Heart right ventricle (tissue), 16 donors: ENCODE measurements at regions not wholly inside any gene's neighbourhood (a gene's known extent, or its start where the extent isn't known, plus 50 kb on each side); places are given as distances from the start of the nearest gene placed in this dataset.
A peak's percentile ranks its signal among the peaks of the same experiment; 100 is the strongest.

Experiments
- ATAC-seq, 8 donors: fragments of 200-7000 bp; cut with Tn5 transposase; one replicate each; pipeline ENCODE4 v1.9.1; 2020; ENCODE audit warnings: mild to moderate bottlenecking in 8 of 8, moderate library complexity in 8 of 8, moderate number of reproducible peaks in 1 of 8
- DNase-seq, 2 donors: peaks; one replicate each; pipeline ENCODE4 v3.0.0-alpha.2; 2020
- H3K27ac ChIP-seq, 10 donors: fragments of 200-600 bp; sonication (generic) in 2 of 10; one replicate each; pipeline versions ENCODE4 v1.5.0 to v1.8.0; 2020 to 2022; ENCODE audit warnings: mild to moderate bottlenecking in 3 of 10
- H3K27me3 ChIP-seq, 7 donors: fragments of 200-600 bp; one replicate each; pipeline ENCODE4 v1.8.0; 2021 to 2022; ENCODE audit warnings: mild to moderate bottlenecking in 2 of 7
- H3K36me3 ChIP-seq, 9 donors: fragments of 200-600 bp; sonication (generic) in 1 of 9; one replicate each; pipeline versions ENCODE4 v1.5.0 to v1.8.0; 2020 to 2022; ENCODE audit warnings: mild to moderate bottlenecking in 2 of 9
- H3K4me1 ChIP-seq, 9 donors: fragments of 200-600 bp; sonication (generic) in 1 of 9; one replicate each; pipeline versions ENCODE4 v1.5.0 to v1.8.0; 2020 to 2022; ENCODE audit warnings: mild to moderate bottlenecking in 4 of 9
- H3K4me3 ChIP-seq, 10 donors: fragments of 200-600 bp; sonication (generic) in 2 of 10; one replicate each; pipeline versions ENCODE4 v1.5.0 to v1.8.0; 2020 to 2022; ENCODE audit warnings: mild to moderate bottlenecking in 7 of 10, moderate library complexity in 2 of 10
- H3K9me3 ChIP-seq, 11 donors: fragments of 200-600 bp in 10 of 11; sonication (generic) in 2 of 11; one replicate each; pipeline versions ENCODE4 v1.5.0 to v1.8.0; 2013 to 2022; ENCODE audit warnings: mild to moderate bottlenecking in 2 of 11, control low read depth in 1 of 11, moderate library complexity in 1 of 11
- WGBS, 2 donors: extraction: QIAGEN DNeasy Blood & Tissue Kit; methylation state at CpG; one replicate each; pipeline ENCODE4 v1.1.7; 2013; ENCODE audit warnings: inconsistent platforms in 1 of 2; 5-methylcytosine and 5-hydroxymethylcytosine counted together
- intact Hi-C, 10 donors: fragments of 100-400 bp; cut with DNase I; formaldehyde crosslinking; loops; one replicate each; pipeline versions ENCODE4 v1.11.1 to v1.14.2; 2022
- TF ChIP-seq, protein P1 (sequence below), 9 donors: fragments of 200-600 bp; sonication (generic) in 2 of 9; IDR thresholded peaks; one replicate each; pipeline versions ENCODE4 v1.5.0 to v1.8.0; 2021 to 2022; ENCODE audit warnings: antibody characterized with exemption in 9 of 9, mild to moderate bottlenecking in 5 of 9, moderate library complexity in 1 of 9
- donor health status: Arrhythmogenic right ventricular cardiomyopathy.
- donor health status: ischemic (EF 13 %, LVEDD 7.1; RV severe dilation, severe dysfunction).
- donor health status: healthy with polysubstance abuse.
- donor health status: DM: no; HTN: yes; CAD: no.
- donor health status: DM: no; HTN: no; CAD: no.
- donor health status: ischemic (EF 25% LVEDD 6.9; RV normal size, moderate dysfunction).
- donor health status: ischemic (EF 25% LVEDD 5.7; RV mildly dilated, moderate dysfunction).
- donor health status: healthy.
- donor health status: DM: yes; HTN: yes; CAD: no.
- donor health status: Ischemic cardiomyopathy.
- donor health status: ischemic (EF 35%, LVEDD 5.7; RV mildly dilated, moderate dysfunction).
- donor health status: nonischemic (EF 11% LVEDD 7.7; RV severe dilation, severe dysfunction).
- donor health status: DM: yes; HTN: yes; CAD: no.
- donor health status: PGD.
- donor health status: ischemic (EF 29% LVEDD 5.4; RV normal size, mild dysfunction).
- donor health status: nonischemic (EF 23%, LVEDD 6.1; RV moderate dilation, normal function).

DNA sequence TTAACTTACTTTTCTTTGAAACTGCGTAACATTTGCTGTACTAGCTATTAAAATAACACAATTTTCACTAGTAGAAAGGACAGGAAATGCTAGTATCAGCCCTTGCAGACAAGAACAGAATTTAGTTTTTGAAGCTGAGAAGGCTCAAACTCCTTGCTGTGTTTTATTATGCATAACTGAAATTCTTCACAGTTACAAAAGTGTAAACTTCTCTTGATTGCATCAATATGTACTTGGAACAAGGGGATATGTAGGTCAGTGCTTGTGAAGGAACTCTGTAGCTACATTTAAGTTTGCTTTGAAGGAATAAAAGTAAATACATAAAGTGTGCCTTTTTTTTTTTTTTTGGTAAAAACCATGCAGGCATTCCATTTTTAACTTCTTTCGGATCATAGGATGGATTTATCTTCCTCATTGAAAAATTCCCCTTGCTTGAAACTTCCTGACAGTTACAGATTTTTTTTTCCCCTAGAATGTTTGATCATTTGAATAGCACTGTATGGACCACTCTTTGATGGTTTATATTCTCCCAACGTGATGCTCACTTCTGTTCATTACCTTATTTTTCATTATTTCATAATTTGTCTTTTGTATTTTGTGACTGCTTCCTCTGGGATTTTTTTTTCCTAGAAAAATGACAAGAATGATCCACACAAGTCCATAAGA lies 94.9 kb upstream of the DAB2 start:
- peak overlapping the region in 8 of 10 donors; percentile 71 to 89 (median 78) for H3K27ac ChIP-seq
- no peaks in the 10 kb centered on the region for H3K36me3 ChIP-seq
- intact Hi-C loops: loop anchor here in 2 of 10 donors (5.0 kb wide), 1 partner anchor 97 kb away; the partner anchor contains the start of gene DAB2 (in 2 of the 2)
- TF ChIP-seq, protein P1, sequence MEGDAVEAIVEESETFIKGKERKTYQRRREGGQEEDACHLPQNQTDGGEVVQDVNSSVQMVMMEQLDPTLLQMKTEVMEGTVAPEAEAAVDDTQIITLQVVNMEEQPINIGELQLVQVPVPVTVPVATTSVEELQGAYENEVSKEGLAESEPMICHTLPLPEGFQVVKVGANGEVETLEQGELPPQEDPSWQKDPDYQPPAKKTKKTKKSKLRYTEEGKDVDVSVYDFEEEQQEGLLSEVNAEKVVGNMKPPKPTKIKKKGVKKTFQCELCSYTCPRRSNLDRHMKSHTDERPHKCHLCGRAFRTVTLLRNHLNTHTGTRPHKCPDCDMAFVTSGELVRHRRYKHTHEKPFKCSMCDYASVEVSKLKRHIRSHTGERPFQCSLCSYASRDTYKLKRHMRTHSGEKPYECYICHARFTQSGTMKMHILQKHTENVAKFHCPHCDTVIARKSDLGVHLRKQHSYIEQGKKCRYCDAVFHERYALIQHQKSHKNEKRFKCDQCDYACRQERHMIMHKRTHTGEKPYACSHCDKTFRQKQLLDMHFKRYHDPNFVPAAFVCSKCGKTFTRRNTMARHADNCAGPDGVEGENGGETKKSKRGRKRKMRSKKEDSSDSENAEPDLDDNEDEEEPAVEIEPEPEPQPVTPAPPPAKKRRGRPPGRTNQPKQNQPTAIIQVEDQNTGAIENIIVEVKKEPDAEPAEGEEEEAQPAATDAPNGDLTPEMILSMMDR (IDR thresholded peaks at IDR 0.05): no peak
- H3K27me3 ChIP-seq: no peaks in the 10 kb centered on the region
- peak in 7 of 8 donors; percentile 40 to 68 (median 50) for ATAC-seq
- no peak for DNase-seq
- WGBS, 2 donors: 46 to 53% methylated on average over 3 of the region's 3 CpGs
- H3K4me1 ChIP-seq: peaks cover 0 to 51% (median 21%) of the 10 kb centered on the region in 9 donors
- peaks cover 0 to 9% (median 0%) of the 10 kb centered on the region in 11 donors for H3K9me3 ChIP-seq
- peak overlapping the region in 3 of 10 donors; percentile 20 to 24 (median 22) for H3K4me3 ChIP-seq

DNA sequence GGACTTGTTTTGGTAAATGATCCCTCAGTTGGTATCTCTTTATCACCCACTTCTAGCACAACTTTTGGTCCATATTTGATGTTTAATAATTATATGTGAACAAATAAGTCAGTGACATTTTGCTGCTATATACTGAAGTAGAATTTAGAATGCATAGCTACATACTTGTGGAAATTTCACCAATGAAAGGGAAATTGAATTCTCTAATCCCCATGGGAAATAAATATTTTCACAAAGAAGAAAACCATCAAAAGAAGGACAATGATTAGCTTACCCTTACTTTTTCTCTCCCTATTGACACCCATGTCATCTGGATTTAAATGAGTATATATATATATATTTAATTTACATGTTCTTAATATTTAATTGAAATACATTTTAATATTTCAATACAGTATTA lies 94.3 kb upstream of the DAB2 start:
- Histone ChIP-seq H3K9me3 (peaks cover 0 to 9% (median 0%) of the 10 kb centered on the region in 11 donors), H3K36me3 (no peaks in the 10 kb centered on the region), H3K27me3 (no peaks in the 10 kb centered on the region), H3K4me3 (no peak overlapping the region), H3K4me1 (peaks cover 0 to 45% (median 21%) of the 10 kb centered on the region in 9 donors), H3K27ac (peak overlapping the region in 7 of 10 donors; percentile 71 to 89 (median 79))
- TF ChIP-seq, protein P1 (IDR thresholded peaks at IDR 0.05): no peak
- intact Hi-C loops: no loop called here
- ATAC-seq: no peak
- no peak for DNase-seq

DNA sequence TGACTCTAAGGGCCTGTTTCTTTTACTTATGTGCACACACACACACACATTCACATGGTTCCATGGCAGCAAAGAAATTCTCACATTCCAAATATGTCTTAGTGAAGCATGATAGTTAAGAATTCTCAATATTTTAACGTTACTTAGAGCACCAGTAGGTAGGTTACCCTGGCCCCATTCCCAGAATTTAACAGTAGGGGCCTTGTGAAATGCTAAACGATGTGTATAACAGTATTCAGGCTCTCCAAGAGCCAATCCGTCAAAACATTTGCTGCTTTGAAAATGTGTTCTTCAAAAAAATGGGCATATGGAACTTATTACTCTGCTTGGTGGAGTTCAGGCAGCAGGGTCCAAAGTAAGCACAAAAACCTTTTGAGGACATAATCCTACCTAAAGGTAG lies 93.7 kb upstream of the DAB2 start:
- Histone ChIP-seq H3K4me1 (peaks cover 0 to 41% (median 21%) of the 10 kb centered on the region in 9 donors), H3K27ac (peak overlapping the region in 4 of 10 donors; percentile 78 to 89 (median 84)), H3K4me3 (no peak overlapping the region), H3K9me3 (peaks cover 0 to 9% (median 0%) of the 10 kb centered on the region in 11 donors), H3K27me3 (no peaks in the 10 kb centered on the region), H3K36me3 (no peaks in the 10 kb centered on the region)
- intact Hi-C loops: no loop called here
- DNase-seq (no peak), ATAC-seq (no peak)
- TF ChIP-seq, protein P1 (IDR thresholded peaks at IDR 0.05): no peak
- 49 to 52% methylated on average over 3 of the region's 3 CpGs for WGBS, 2 donors

DNA sequence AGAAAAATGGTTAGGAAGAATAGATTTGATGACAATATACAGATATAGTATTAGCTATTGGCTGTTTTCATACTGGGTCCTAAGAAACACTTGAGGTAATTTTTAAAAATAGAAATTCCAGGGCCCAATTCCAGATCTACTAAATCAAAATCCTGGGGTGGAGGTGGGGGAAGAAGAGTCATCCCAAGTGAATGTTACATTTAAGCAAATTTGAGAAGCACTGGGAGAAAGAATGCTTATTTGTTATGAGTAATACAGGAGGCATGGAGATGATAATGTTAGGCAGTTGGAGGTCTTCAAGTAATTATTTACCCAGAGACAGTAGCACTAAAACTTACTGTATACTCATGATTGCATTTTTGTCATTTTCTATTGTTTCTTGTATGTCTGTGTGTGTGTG lies 93.0 kb upstream of the DAB2 start:
- intact Hi-C loops: no loop called here
- Histone ChIP-seq H3K27me3 (no peaks in the 10 kb centered on the region), H3K36me3 (no peaks in the 10 kb centered on the region), H3K4me3 (no peak overlapping the region), H3K4me1 (peaks cover 0 to 44% (median 21%) of the 10 kb centered on the region in 9 donors), H3K27ac (no peak overlapping the region), H3K9me3 (peaks cover 0 to 9% (median 0%) of the 10 kb centered on the region in 11 donors)
- TF ChIP-seq, protein P1 (IDR thresholded peaks at IDR 0.05): no peak
- no peak for DNase-seq
- ATAC-seq: peak in 1 of 8 donors; percentile 50
